Heart left ventricle (tissue), 13 donors: ENCODE measurements at regions not wholly inside any gene's neighbourhood (a gene's known extent, or its start where the extent isn't known, plus 50 kb on each side); places are given as distances from the start of the nearest gene placed in this dataset.

ENCODE experiments used
- POLR2A ChIP-seq, 2 donors: fragments of 450-650 bp; IDR thresholded peaks; one replicate each; pipeline ENCODE4 v1.6.1; 2017; ENCODE audit warnings: antibody characterized with exemption in 2 of 2, mild to moderate bottlenecking in 2 of 2, moderate library complexity in 2 of 2
- TF ChIP-seq, protein P1 (sequence below), 12 donors: fragments of 200-600 bp; sonication (generic) in 4 of 12; IDR thresholded peaks; one replicate each; pipeline versions ENCODE4 v1.5.0 to v1.8.0; 2018 to 2022; ENCODE audit warnings: antibody characterized with exemption in 12 of 12, mild to moderate bottlenecking in 5 of 12
- donor health status: ischemic (EF 13 %, LVEDD 7.1; RV severe dilation, severe dysfunction).
- donor health status: DM: no; HTN: yes; CAD: no.
- donor health status: DM: no; HTN: no; CAD: no.
- donor health status: ischemic (EF 25% LVEDD 6.9; RV normal size, moderate dysfunction).
- donor health status: ischemic (EF 25% LVEDD 5.7; RV mildly dilated, moderate dysfunction).
- donor health status: ischemic (EF 35%, LVEDD 5.7; RV mildly dilated, moderate dysfunction).
- donor health status: nonischemic (EF 11% LVEDD 7.7; RV severe dilation, severe dysfunction).
- donor health status: DM: yes; HTN: yes; CAD: no.
- donor health status: PGD.
- donor health status: ischemic (EF 29% LVEDD 5.4; RV normal size, mild dysfunction).
- donor health status: nonischemic (EF 23%, LVEDD 6.1; RV moderate dilation, normal function).

DNA sequence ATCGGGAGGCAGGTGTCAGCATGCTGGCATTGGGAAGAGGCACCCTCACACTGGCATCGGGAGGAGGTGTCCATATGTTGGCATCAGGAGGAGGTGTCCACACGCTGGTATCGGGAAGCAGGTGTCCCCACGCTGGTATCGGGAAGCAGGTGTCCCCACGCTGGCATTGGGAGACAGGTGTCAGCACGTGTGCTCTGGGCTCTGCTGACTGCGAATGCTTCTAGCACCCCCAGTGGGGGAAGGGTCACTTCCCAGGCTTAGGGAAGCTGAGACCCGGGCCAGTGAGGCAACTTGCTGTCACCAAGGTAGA, 92.5 kb upstream of the IKZF1 start:
- TF ChIP-seq, protein P1, sequence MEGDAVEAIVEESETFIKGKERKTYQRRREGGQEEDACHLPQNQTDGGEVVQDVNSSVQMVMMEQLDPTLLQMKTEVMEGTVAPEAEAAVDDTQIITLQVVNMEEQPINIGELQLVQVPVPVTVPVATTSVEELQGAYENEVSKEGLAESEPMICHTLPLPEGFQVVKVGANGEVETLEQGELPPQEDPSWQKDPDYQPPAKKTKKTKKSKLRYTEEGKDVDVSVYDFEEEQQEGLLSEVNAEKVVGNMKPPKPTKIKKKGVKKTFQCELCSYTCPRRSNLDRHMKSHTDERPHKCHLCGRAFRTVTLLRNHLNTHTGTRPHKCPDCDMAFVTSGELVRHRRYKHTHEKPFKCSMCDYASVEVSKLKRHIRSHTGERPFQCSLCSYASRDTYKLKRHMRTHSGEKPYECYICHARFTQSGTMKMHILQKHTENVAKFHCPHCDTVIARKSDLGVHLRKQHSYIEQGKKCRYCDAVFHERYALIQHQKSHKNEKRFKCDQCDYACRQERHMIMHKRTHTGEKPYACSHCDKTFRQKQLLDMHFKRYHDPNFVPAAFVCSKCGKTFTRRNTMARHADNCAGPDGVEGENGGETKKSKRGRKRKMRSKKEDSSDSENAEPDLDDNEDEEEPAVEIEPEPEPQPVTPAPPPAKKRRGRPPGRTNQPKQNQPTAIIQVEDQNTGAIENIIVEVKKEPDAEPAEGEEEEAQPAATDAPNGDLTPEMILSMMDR (IDR thresholded peaks at IDR 0.05) = no peak
- TF ChIP-seq POLR2A (IDR thresholded peaks at IDR 0.05) = no peak
